Vagina (tissue), 2 donors: ENCODE measurements at regions not wholly inside any gene's neighbourhood (a gene's known extent, or its start where the extent isn't known, plus 50 kb on each side); places are given as distances from the start of the nearest gene placed in this dataset.

Source experiments
- CTCF ChIP-seq, 3 experiments: fragments of 450-650 bp in 2 of 3; fragments of 200-600 bp in 1 of 3; sonication (generic) in 1 of 3; IDR thresholded peaks; one replicate each; pipeline ENCODE4 v1.5.1; 2017 to 2019; ENCODE audit warnings: antibody characterized with exemption in 3 of 3, mild to moderate bottlenecking in 2 of 3, moderate library complexity in 2 of 3
- POLR2A ChIP-seq, 2 donors: fragments of 450-650 bp; IDR thresholded peaks; one replicate each; pipeline ENCODE4 v1.6.1; 2017; ENCODE audit warnings: antibody characterized with exemption in 2 of 2, mild to moderate bottlenecking in 2 of 2, moderate library complexity in 2 of 2
- POLR2AphosphoS5 ChIP-seq, 2 donors: sonication (generic); formaldehyde crosslinking; IDR thresholded peaks; one replicate each; pipeline ENCODE4 v1.9.0; 2017; ENCODE audit warnings: antibody characterized with exemption in 2 of 2, mild to moderate bottlenecking in 2 of 2, low read depth in 1 of 2; ENCODE audit not compliant: insufficient read depth in 1 of 2

- TF ChIP-seq POLR2AphosphoS5 (IDR thresholded peaks at IDR 0.05; ENCODE audit: insufficient read depth in 1 of 2, low read depth in 1 of 2) (no peak), CTCF (IDR thresholded peaks at IDR 0.05) (no peak), POLR2A (IDR thresholded peaks at IDR 0.05) (no peak)
These were observed 559.0 kb downstream of the PCDH17 start for GRCh38 chr13:58190577-58190976.
